GM18507 (cell line): ENCODE measurements at regions not wholly inside any gene's neighbourhood (a gene's known extent, or its start where the extent isn't known, plus 50 kb on each side); places are given as distances from the start of the nearest gene placed in this dataset.
"Not testable (repeated sequence)": the region's sequence is repeated elsewhere in the genome, so short reads cannot be mapped to it uniquely, and the experiment has no call there.

Source experiments
- DNase-seq: peaks from one replicate; pipeline ENCODE4 v3.0.0; 2011; ENCODE audit warnings: low read depth; ENCODE audit not compliant: insufficient read length; ENCODE audit errors: extremely low spot score
- FAIRE-seq: peaks from 2 replicates; lab custom pipeline; 2011; peaks lifted over from hg19 to GRCh38; lab: Jason Lieb, UNC

- FAIRE-seq = peak; percentile 51
- DNase-seq = no peak
These were observed 96.7 kb downstream of the NFKBIZ start for GRCh38 chr3:101945980-101946379.

- FAIRE-seq (no peak), DNase-seq (no peak)
These were observed 97.6 kb downstream of the NFKBIZ start for GRCh38 chr3:101946906-101947305.

- DNase-seq (no peak), FAIRE-seq (peak; percentile 75)
These were observed 101.2 kb downstream of the NFKBIZ start for GRCh38 chr3:101950510-101950909.

GRCh38 chr3:101950985-101951733 is 101.8 kb downstream of the NFKBIZ start:
- FAIRE-seq = no peak
- no peak for DNase-seq

GRCh38 chr3:101954361-101954760 is 105.0 kb downstream of the NFKBIZ start:
- FAIRE-seq (no peak), DNase-seq (no peak)

GRCh38 chr3:101954936-101955335 is 105.6 kb downstream of the NFKBIZ start:
- no peak for FAIRE-seq

GRCh38 chr3:101962055-101962454 is 112.7 kb downstream of the NFKBIZ start:
- DNase-seq (no peak), FAIRE-seq (no peak)

More at GRCh38 chr3:101954936-101955335, 105.6 kb downstream of the NFKBIZ start:
- no peak for DNase-seq

- DNase-seq (no peak), FAIRE-seq (no peak)
These were observed 114.6 kb downstream of the NFKBIZ start for GRCh38 chr3:101963902-101964362.

- FAIRE-seq (no peak), DNase-seq (no peak)
These were observed 115.5 kb downstream of the NFKBIZ start for GRCh38 chr3:101964861-101965260.

GRCh38 chr3:101966226-101966625 is 116.9 kb downstream of the NFKBIZ start:
- DNase-seq (no peak), FAIRE-seq (no peak)

GRCh38 chr3:101970212-101970611 is 120.9 kb downstream of the NFKBIZ start:
- DNase-seq = no peak
- FAIRE-seq = no peak

GRCh38 chr3:101970905-101971304 is 121.6 kb downstream of the NFKBIZ start:
- FAIRE-seq (no peak), DNase-seq (no peak)

GRCh38 chr3:101972430-101973162 is 123.3 kb downstream of the NFKBIZ start:
- FAIRE-seq (no peak), DNase-seq (no peak)

GRCh38 chr3:101973163-101973505 is 123.8 kb downstream of the NFKBIZ start:
- no peak for FAIRE-seq
- DNase-seq = no peak

- not testable (repeated sequence) for DNase-seq
- peak; percentile 24 for FAIRE-seq
These were observed 126.1 kb downstream of the NFKBIZ start for GRCh38 chr3:101975415-101975814.

- FAIRE-seq (peak; percentile 87), DNase-seq (no peak)
These were observed 127.2 kb downstream of the NFKBIZ start for GRCh38 chr3:101976473-101976872.

- DNase-seq (no peak), FAIRE-seq (no peak)
These were observed 129.0 kb downstream of the NFKBIZ start for GRCh38 chr3:101978348-101978747.

- no peak for FAIRE-seq
- no peak for DNase-seq
These were observed 129.7 kb downstream of the NFKBIZ start for GRCh38 chr3:101979033-101979432.

GRCh38 chr3:101984356-101984755 is 135.0 kb downstream of the NFKBIZ start:
- no peak for DNase-seq
- no peak for FAIRE-seq

GRCh38 chr3:101988596-101988995 is 139.3 kb downstream of the NFKBIZ start:
- peak; percentile 80 for FAIRE-seq

More at GRCh38 chr3:101988596-101988995, 139.3 kb downstream of the NFKBIZ start:
- no peak for DNase-seq
